Panc1 (cell line): ENCODE measurements at regions not wholly inside any gene's neighbourhood (a gene's known extent, or its start where the extent isn't known, plus 50 kb on each side); places are given as distances from the start of the nearest gene placed in this dataset.
"Not testable (repeated sequence)": the region's sequence is repeated elsewhere in the genome, so short reads cannot be mapped to it uniquely, and the experiment has no call there.

ENCODE experiments used
- POLR2AphosphoS5 ChIP-seq: IDR thresholded peaks from 2 replicates; pipeline ENCODE4 v1.6.1; 2012; ENCODE audit warnings: mild to moderate bottlenecking, low read depth, low read length, moderate library complexity
- REST ChIP-seq, 2 experiments: IDR thresholded peaks; 2 replicates each; pipeline ENCODE4 v1.6.1; 2011 to 2012; ENCODE audit warnings: low read depth in 2 of 2, control low read depth in 1 of 2, low read length in 1 of 2, mild to moderate bottlenecking in 1 of 2, moderate library complexity in 1 of 2; ENCODE audit not compliant: insufficient read depth in 1 of 2
- SIN3A ChIP-seq: IDR thresholded peaks from 2 replicates; pipeline ENCODE4 v1.6.1; 2012; ENCODE audit warnings: low read depth, mild to moderate bottlenecking, low read length, moderate library complexity, borderline replicate concordance; ENCODE audit not compliant: insufficient read depth
- TCF7L2 ChIP-seq: IDR thresholded peaks from 2 replicates; pipeline ENCODE4 v1.6.1; 2011; ENCODE audit warnings: mild to moderate bottlenecking, low read depth, low read length, inconsistent platforms
- TF ChIP-seq, protein P1 (sequence below): fragments of 450-650 bp; IDR thresholded peaks from 2 replicates; pipeline ENCODE4 v1.5.1; 2017; ENCODE audit warnings: mild to moderate bottlenecking

GRCh38 chr16:29253716-29254590, 152.6 kb downstream of the NPIPB11 start:
- TF ChIP-seq, protein P1, sequence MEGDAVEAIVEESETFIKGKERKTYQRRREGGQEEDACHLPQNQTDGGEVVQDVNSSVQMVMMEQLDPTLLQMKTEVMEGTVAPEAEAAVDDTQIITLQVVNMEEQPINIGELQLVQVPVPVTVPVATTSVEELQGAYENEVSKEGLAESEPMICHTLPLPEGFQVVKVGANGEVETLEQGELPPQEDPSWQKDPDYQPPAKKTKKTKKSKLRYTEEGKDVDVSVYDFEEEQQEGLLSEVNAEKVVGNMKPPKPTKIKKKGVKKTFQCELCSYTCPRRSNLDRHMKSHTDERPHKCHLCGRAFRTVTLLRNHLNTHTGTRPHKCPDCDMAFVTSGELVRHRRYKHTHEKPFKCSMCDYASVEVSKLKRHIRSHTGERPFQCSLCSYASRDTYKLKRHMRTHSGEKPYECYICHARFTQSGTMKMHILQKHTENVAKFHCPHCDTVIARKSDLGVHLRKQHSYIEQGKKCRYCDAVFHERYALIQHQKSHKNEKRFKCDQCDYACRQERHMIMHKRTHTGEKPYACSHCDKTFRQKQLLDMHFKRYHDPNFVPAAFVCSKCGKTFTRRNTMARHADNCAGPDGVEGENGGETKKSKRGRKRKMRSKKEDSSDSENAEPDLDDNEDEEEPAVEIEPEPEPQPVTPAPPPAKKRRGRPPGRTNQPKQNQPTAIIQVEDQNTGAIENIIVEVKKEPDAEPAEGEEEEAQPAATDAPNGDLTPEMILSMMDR: not testable (repeated sequence)
- not testable (repeated sequence) for TF ChIP-seq POLR2AphosphoS5; REST (IDR thresholded peaks at IDR 0.05; ENCODE audit: insufficient read depth in 1 of 2, low read depth in 2 of 2, low read length in 1 of 2); SIN3A; TCF7L2
